Tibial nerve (tissue), 4 donors: ENCODE measurements at regions not wholly inside any gene's neighbourhood (a gene's known extent, or its start where the extent isn't known, plus 50 kb on each side); places are given as distances from the start of the nearest gene placed in this dataset.

Experiments used
- CTCF ChIP-seq, 5 experiments: fragments of 200-600 bp in 3 of 5; fragments of 450-650 bp in 2 of 5; sonication (generic) in 3 of 5; IDR thresholded peaks; one replicate each; pipeline ENCODE4 v1.5.1; 2016 to 2019; ENCODE audit warnings: antibody characterized with exemption in 5 of 5, mild to moderate bottlenecking in 3 of 5, moderate library complexity in 2 of 5
- EP300 ChIP-seq, 2 donors: sonication (generic); formaldehyde crosslinking; IDR thresholded peaks; one replicate each; pipeline ENCODE4 v1.6.1; 2017; ENCODE audit warnings: antibody characterized with exemption in 2 of 2, mild to moderate bottlenecking in 1 of 2
- POLR2A ChIP-seq, 2 donors: fragments of 450-650 bp; IDR thresholded peaks; one replicate each; pipeline ENCODE4 v1.6.1; 2017; ENCODE audit warnings: antibody characterized with exemption in 2 of 2, mild to moderate bottlenecking in 2 of 2, moderate library complexity in 2 of 2

- TF ChIP-seq EP300 (IDR thresholded peaks at IDR 0.05) (no peak), CTCF (IDR thresholded peaks at IDR 0.05) (no peak), POLR2A (IDR thresholded peaks at IDR 0.05) (no peak)
Measured at GRCh38 chr4:89502581-89502980, 195.0 kb upstream of the GPRIN3 start.
